HG03558 (cell line): ENCODE measurements at regions not wholly inside any gene's neighbourhood (a gene's known extent, or its start where the extent isn't known, plus 50 kb on each side); places are given as distances from the start of the nearest gene placed in this dataset.

ENCODE experiments used
- ATAC-seq: cut with Tn5 transposase; IDR thresholded peaks from one replicate; pipeline ENCODE4 v1.9.1; 2021; ENCODE audit warnings: moderate number of reproducible peaks; ENCODE audit not compliant: unreplicated experiment; ENCODE audit errors: extremely low read depth

- no peak for ATAC-seq
These were observed 116.8 kb upstream of the UGT8 start for GRCh38 chr4:114481856-114482255.

GRCh38 chr4:114487101-114487500, 111.5 kb upstream of the UGT8 start:
- ATAC-seq, result no peak

- no peak for ATAC-seq
These were observed 110.2 kb upstream of the UGT8 start for GRCh38 chr4:114488301-114488982.

- ATAC-seq, result no peak
These were observed 104.3 kb upstream of the UGT8 start for GRCh38 chr4:114494246-114494803.

- no peak for ATAC-seq
These were observed 103.1 kb upstream of the UGT8 start for GRCh38 chr4:114495471-114495928.

GRCh38 chr4:114497116-114497515, 101.5 kb upstream of the UGT8 start:
- ATAC-seq, result no peak

GRCh38 chr4:114509340-114509739, 89.3 kb upstream of the UGT8 start:
- no peak for ATAC-seq

- ATAC-seq, result no peak
These were observed 85.9 kb upstream of the UGT8 start for GRCh38 chr4:114512595-114513295.

- ATAC-seq, result no peak
These were observed 79.2 kb upstream of the UGT8 start for GRCh38 chr4:114519368-114519767.

GRCh38 chr4:114527170-114527569, 71.4 kb upstream of the UGT8 start:
- no peak for ATAC-seq

GRCh38 chr4:114527637-114528036, 71.0 kb upstream of the UGT8 start:
- no peak for ATAC-seq

GRCh38 chr4:114535725-114536124, 62.9 kb upstream of the UGT8 start:
- ATAC-seq, result no peak

- no peak for ATAC-seq
These were observed 61.3 kb upstream of the UGT8 start for GRCh38 chr4:114537352-114537751.

- no peak for ATAC-seq
These were observed 60.5 kb upstream of the UGT8 start for GRCh38 chr4:114538012-114538617.

GRCh38 chr4:114539985-114540384, 58.6 kb upstream of the UGT8 start:
- no peak for ATAC-seq

GRCh38 chr4:114547340-114548134, 51.1 kb upstream of the UGT8 start:
- no peak for ATAC-seq
